ENCODE measurements at regions not wholly inside any gene's neighbourhood (a gene's known extent, or its start where the extent isn't known, plus 50 kb on each side); places are given as distances from the start of the nearest gene placed in this dataset.

DNA sequence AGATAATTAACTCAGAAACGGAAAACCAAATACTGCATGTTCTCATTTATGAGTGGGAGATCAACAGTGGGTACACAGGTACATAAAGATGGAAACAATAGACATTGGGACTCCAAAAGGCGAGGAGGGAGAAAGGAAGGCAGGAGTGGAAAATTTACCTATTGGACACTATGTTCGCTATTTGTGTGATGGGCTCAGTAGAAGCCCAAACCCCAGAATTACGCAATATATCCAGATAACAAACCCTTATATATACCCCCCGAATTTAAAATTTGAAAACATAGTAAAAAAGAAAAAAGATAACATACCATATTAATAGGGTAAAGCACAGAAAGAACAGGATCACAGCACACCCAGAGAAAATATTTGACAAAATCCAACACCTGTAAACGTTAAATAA lies 1351.7 kb upstream of the FAM98A start:
- TF ChIP-seq, protein P1, sequence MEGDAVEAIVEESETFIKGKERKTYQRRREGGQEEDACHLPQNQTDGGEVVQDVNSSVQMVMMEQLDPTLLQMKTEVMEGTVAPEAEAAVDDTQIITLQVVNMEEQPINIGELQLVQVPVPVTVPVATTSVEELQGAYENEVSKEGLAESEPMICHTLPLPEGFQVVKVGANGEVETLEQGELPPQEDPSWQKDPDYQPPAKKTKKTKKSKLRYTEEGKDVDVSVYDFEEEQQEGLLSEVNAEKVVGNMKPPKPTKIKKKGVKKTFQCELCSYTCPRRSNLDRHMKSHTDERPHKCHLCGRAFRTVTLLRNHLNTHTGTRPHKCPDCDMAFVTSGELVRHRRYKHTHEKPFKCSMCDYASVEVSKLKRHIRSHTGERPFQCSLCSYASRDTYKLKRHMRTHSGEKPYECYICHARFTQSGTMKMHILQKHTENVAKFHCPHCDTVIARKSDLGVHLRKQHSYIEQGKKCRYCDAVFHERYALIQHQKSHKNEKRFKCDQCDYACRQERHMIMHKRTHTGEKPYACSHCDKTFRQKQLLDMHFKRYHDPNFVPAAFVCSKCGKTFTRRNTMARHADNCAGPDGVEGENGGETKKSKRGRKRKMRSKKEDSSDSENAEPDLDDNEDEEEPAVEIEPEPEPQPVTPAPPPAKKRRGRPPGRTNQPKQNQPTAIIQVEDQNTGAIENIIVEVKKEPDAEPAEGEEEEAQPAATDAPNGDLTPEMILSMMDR (IDR thresholded peaks at IDR 0.05) = no peak
- no peak for TF ChIP-seq POLR2A (IDR thresholded peaks at IDR 0.05)
